Middle frontal gyrus (tissue), 1 donor: ENCODE measurements at regions not wholly inside any gene's neighbourhood (a gene's known extent, or its start where the extent isn't known, plus 50 kb on each side); places are given as distances from the start of the nearest gene placed in this dataset.

ENCODE experiments used
- DNase-seq: peaks from one replicate; pipeline ENCODE4 v3.0.0-alpha.2; 2015; ENCODE audit warnings: low spot score; ENCODE audit errors: extremely low spot score

GRCh38 chr14:104385531-104386101, 193.9 kb upstream of the C14orf180 start:
- DNase-seq = no peak

DNA sequence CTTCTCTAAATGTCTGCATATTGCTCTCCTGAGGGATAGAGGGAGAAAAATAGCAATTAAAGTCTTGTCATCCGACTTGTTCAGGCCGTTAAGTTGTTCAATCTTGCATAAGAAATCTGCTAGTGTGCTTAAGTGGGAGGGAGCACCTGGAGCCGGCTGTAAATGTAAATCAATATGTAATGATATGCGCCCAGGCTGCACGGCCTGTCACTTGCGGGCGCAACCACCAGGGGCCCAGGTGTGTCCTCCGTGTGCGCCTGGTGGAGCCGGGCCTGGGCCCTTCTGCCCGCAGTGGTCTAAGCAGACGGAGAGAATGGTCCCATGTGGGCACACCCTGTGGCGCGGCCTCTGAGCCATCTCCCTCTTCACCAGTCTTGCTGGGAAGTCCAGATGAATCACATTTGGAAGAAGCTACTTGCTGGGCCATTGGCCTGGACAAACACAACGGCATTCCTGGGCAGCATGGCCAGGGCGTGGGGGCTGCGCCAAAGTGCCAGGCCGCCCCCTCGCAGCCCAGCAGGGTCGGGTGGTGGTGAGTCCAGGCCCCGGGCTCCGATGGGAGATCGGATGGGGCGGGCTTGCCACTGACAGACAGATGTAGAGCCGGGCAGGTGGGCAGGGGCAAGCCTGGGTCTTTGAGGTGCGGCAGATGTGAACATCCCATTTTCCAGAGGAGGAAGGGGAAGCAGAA, 193.3 kb upstream of the C14orf180 start:
- DNase-seq = no peak

DNA sequence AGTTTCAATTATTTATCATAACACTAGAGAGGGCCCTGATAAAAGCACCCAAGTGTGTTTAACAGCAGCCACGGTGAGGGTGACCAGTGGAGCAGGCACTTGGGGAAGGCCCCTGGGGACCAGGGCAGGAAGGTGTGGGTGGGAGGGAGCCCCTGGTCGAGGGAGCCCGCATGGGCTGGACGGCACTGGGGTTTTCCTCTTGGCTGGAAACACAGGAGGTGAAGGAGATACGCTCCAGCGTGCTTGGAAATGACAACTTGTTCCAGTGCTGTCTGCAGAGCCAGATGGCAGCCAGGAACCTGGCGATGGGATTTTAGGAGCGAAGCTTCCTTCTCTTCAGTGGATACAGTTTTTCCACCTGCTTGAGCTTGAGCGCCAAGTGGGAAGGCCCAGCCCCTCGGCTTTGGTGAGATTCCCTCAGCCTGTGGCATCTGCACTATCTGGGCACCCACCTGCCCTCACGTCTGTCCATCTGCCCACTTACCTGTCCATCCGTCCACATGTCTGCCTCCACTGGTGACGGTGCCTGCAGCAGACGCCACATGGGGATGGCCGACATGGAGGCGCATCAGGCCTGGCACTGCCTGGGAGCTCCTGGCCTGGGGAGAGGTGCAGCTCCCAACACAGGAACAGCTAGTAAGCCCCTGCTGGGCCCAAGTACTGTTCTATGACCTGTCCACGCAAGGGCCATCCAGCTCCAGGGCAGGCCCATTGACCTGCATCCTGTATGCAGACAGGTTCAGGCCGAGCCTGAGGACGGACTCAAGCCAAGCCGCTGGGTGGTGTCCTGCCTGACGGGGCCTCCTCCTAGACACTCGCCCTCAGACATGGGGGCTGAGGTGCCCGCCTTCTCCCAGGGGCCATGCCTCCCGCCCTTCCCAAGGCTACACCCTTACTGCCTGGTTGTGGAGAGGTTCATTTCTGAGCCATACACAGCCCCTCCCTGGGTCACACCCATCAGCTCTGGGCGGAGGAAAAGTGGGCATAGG, 192.2 kb upstream of the C14orf180 start:
- no peak for DNase-seq

DNA sequence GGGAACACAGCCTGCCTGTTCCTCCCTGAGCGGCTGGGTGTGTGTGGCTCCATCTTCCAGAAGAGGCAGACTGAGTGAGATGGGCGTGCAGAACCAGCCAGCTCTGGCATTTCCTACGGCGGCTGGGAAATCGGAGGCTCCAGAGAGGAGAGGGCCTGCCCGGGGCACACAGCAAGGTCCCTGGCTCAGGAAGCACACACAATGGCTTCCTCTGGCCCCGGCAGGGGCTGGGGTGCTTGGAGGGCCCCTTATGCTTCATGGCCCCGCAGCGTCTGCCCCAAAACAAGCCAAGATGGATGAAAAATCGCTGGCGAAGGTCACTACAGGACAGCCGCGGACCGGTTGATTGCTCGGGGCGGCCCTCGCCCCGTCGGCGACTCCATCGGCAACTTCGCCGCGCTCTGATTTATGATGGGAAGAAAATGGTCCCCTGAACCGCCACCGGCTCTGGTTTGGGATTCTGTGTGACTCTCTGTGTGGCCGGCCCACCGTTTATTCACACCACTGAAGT, 191.5 kb upstream of the C14orf180 start:
- no peak for DNase-seq

DNA sequence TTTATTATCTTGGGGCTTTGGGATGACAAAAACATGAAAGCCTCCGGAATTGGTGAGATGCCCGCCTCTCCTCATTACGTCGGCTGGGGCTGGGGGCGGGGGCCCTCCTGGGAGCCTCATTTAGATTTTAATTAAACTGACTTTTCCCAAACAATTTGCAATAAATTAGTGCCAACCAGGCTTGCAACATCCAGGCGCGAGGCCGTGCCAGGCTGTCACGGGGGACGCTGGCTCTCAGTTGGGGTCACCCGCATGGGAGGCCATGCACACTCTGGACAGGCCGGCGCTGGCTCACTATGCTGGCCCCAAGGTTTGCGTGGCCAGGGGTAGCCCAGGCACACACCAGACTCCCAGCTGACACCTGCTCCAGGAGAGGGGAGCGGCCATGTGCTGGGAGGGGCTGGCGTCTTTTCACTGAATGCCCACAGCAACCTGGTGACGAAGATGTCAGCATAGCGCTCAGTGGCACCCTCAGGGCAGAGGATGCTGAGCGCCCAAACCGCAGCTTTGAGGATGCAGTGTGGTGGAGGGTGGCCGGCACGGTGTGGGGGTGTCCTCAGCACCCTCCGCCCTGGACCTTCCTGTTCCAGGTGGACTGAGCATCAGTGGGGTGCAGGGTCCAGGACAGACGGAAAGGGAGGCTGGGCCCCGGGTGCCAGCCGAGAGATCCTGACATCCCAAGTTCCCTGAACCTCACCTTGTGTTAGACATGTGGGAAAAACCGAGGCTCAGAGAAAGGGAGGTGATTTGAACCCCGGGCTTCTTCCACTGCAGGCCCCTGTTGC, 190.8 kb upstream of the C14orf180 start:
- DNase-seq = no peak

- DNase-seq = no peak
These were observed 190.0 kb upstream of the C14orf180 start for GRCh38 chr14:104389326-104390220.

DNA sequence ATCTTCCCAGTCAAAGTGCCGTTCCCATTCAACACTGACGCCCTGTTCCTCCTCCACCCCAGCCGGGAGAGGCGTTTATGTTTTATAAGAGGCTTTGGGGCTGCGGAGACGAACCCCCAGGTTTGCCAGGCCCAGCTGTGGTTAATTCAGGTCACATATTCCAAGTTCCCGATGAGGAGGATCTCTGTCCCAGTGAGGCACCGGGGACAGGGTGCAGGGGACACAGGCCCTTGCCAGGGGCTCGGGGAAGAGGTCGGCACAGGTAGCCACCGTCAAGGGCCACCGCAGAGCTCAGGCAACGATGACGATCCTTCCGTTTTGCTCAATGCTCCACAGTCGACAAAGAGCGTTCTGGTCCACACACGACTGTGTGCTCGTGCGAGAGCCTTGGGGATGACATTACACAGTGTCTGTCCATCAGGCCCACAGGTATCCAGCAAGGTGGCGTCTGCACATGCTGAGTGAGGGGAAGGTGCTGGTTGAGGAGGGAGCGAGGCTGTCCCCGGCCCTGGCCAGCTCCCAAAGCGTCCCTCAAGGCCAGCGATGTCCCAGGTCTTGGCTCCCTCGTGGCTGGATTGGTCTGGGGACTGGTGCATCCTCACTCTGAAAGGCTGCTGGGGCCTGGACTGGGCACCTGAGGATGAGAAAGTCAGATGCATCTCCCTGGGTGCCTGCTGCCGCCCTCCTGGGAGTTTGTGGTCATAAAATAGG, 189.2 kb upstream of the C14orf180 start:
- DNase-seq = no peak

- DNase-seq = no peak
These were observed 188.3 kb upstream of the C14orf180 start for GRCh38 chr14:104390941-104391901.

GRCh38 chr14:104392001-104392395, 187.6 kb upstream of the C14orf180 start:
- no peak for DNase-seq

DNA sequence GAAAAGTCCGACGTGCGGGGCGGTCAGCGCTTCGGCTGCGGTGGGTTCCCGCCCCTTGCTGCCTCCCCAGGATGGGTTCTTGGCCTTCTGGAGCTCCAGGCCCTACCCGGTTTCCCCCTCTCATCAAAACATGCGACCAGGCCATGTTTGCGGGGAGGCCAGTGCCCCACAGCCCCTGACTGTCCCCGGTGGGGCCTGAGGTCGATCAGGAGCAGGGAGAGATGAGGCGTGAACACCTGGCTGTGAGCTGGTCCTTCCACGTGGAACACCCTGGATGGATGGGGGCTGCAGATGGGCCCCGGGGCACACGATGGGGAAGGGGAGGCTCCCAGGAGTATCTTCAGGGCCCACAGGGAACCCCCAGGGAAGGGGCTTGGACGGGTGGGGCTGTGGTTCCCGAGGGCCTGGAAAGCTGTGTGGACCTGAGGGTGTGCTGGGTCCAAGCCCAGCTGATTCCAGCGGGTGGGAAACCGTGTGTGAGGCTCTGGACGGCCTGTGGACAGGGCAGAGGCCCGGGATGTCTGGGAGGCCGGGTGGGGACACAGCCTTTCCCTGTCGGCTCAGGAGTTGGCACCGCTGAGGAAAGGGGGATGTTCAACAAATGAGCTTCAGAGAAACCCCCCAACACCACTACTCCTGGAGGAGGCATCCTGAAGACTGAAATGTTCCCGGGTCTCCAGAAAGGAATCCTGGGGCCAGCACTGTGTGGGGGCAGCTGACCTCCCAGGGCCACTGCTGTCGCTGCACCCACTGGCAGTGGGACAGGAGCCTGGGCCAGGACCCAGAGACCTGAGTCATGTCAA, 187.0 kb upstream of the C14orf180 start:
- no peak for DNase-seq

- no peak for DNase-seq
These were observed 186.2 kb upstream of the C14orf180 start for GRCh38 chr14:104393199-104393897.

- DNase-seq = no peak
These were observed 185.6 kb upstream of the C14orf180 start for GRCh38 chr14:104393898-104394381.

DNA sequence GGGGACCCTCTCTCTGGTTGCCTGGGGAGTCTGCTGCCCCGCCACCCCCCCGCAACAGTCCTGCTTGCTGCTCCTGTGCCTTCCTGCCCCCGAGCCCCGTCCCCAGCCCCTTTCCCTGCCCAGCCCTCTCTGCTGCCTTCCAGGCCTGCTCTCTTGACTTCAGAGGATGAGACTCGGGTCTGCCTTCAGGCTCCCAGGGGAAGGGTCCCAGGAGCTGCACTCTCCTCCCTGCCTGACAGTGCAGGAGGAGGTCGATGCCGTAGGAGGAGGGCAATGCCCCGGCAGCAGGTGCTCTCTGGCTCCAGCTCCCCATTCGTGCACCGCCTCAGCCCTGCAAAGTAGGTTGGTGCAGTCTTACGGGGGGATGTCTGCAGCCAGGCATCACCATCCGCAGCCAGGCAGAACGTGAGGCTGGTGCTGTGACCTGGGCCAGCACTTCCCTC, 185.1 kb upstream of the C14orf180 start:
- no peak for DNase-seq

DNA sequence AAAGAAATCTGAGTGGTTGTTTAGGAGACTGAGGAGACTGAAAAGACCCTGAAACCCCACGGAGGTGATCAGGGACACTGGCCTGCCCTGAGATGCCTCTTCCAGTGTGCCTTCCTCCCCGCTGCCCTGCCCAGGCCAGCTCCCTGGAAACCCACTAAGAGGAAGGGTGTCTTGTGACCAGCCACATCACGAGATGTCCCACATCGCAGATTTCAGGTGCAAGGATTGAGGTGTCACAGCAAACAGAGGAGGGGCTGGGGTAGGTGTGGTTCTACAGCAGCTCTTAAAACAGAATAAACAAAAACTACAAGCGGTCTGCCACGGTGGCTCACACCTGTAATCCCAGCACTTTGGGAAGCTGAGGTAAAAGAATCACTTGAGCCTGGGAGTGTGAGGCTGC, 184.3 kb upstream of the C14orf180 start:
- no peak for DNase-seq

- no peak for DNase-seq
These were observed 183.5 kb upstream of the C14orf180 start for GRCh38 chr14:104395941-104396681.
